Mesothelial cell of epicardium (in vitro differentiated cells): ENCODE measurements at regions not wholly inside any gene's neighbourhood (a gene's known extent, or its start where the extent isn't known, plus 50 kb on each side); places are given as distances from the start of the nearest gene placed in this dataset.

Experiments used
- DNase-seq, 2 experiments: peaks; one replicate each; pipeline ENCODE4 v3.0.0; 2021; ENCODE audit warnings: low spot score in 2 of 2; ENCODE audit not compliant: unreplicated experiment in 2 of 2
- H3K27ac Mint-ChIP-seq: 2 replicates; pipeline ENCODE4 v1.8.0; 2021; ENCODE audit warnings: mixed read lengths
- H3K27me3 Mint-ChIP-seq: 2 replicates; pipeline ENCODE4 v1.8.0; 2021; ENCODE audit warnings: low read depth, mixed read lengths
- H3K36me3 Mint-ChIP-seq: 2 replicates; pipeline ENCODE4 v1.8.0; 2021; ENCODE audit warnings: mixed read lengths
- H3K4me1 Mint-ChIP-seq: 2 replicates; pipeline ENCODE4 v1.8.0; 2021; ENCODE audit warnings: mixed read lengths
- H3K4me3 Mint-ChIP-seq: 2 replicates; pipeline ENCODE4 v1.8.0; 2021; ENCODE audit warnings: mild to moderate bottlenecking, moderate library complexity, mixed read lengths
- H3K9me3 Mint-ChIP-seq: 2 replicates; pipeline ENCODE4 v1.8.0; 2021; ENCODE audit warnings: mixed read lengths
- TF ChIP-seq, protein P1 (sequence below): fragments of 200-600 bp; sonication (generic); IDR thresholded peaks from one replicate; pipeline ENCODE4 v1.5.0; 2021; ENCODE audit warnings: antibody characterized with exemption; ENCODE audit not compliant: unreplicated experiment

- Mint-ChIP-seq H3K9me3 (peaks cover 46% of the 10 kb centered on the region), H3K36me3 (peaks cover 61% of the 10 kb centered on the region), H3K4me1 (no peaks in the 10 kb centered on the region), H3K27me3 (no peaks in the 10 kb centered on the region), H3K27ac (no peak overlapping the region), H3K4me3 (no peak overlapping the region)
- no peak for DNase-seq
- TF ChIP-seq, protein P1, sequence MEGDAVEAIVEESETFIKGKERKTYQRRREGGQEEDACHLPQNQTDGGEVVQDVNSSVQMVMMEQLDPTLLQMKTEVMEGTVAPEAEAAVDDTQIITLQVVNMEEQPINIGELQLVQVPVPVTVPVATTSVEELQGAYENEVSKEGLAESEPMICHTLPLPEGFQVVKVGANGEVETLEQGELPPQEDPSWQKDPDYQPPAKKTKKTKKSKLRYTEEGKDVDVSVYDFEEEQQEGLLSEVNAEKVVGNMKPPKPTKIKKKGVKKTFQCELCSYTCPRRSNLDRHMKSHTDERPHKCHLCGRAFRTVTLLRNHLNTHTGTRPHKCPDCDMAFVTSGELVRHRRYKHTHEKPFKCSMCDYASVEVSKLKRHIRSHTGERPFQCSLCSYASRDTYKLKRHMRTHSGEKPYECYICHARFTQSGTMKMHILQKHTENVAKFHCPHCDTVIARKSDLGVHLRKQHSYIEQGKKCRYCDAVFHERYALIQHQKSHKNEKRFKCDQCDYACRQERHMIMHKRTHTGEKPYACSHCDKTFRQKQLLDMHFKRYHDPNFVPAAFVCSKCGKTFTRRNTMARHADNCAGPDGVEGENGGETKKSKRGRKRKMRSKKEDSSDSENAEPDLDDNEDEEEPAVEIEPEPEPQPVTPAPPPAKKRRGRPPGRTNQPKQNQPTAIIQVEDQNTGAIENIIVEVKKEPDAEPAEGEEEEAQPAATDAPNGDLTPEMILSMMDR = no peak
Measured at GRCh38 chr3:168273036-168273435, 177.3 kb upstream of the GOLIM4 start.

DNA sequence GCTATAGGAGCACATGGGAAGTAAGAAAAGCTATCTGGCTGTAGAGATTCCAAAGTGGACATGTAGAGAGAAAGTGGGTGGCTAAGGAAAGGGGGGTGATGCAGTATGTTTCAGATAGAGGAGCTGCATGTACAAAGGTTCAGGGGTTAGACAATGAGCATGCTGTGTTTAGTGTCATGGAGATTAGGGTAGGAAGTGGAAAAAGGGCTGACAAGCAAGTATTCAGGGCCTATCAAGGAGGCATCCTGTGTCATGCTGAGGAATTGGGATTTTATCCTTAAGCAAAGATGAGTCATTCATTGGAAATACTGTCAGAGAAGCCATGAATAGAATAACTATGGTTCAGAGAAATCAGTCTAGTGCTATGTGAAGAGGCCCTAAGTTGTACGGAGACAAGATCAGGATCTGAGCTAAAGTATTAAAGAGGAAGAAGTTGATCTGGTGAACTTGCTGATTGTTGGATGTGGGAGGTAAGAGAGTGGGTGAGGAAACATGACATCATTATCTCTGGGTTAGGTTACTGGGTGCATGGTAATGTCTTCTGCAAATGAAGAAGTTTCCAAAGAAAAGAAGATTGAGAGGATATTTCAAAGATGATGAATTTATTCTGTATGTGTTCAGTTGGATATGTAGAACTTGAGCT is 176.7 kb upstream of the GOLIM4 start:
- peaks cover 46% of the 10 kb centered on the region for H3K9me3 Mint-ChIP-seq
- TF ChIP-seq, protein P1 = no peak
- H3K27ac Mint-ChIP-seq = no peak overlapping the region
- DNase-seq = no peak
- peaks cover 57% of the 10 kb centered on the region for H3K36me3 Mint-ChIP-seq
- no peaks in the 10 kb centered on the region for H3K27me3 Mint-ChIP-seq
- no peak overlapping the region for H3K4me3 Mint-ChIP-seq
- H3K4me1 Mint-ChIP-seq = no peaks in the 10 kb centered on the region

DNA sequence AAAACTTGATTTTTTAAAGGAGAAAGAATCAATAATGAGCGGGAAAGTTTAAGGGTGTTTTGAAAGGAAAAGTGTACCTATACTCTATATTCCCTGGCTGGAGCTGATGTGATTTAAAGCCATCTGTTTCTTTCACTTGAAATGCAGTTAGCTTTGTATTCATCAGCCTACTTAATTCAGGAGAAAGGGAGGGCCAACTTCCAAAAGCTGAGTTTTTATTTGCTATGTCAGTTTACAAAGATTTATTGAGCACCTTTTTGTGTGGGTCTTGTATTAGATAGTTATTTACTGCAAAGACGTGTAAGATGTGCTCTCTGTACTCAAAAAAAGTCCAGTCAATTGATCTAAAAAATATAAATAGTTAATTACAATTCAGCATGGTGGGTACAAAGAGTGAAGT is 176.2 kb upstream of the GOLIM4 start:
- Mint-ChIP-seq H3K27me3 (no peaks in the 10 kb centered on the region), H3K27ac (no peak overlapping the region), H3K4me1 (no peaks in the 10 kb centered on the region), H3K9me3 (peaks cover 44% of the 10 kb centered on the region), H3K4me3 (no peak overlapping the region), H3K36me3 (peaks cover 57% of the 10 kb centered on the region)
- no peak for DNase-seq
- TF ChIP-seq, protein P1 = no peak

DNA sequence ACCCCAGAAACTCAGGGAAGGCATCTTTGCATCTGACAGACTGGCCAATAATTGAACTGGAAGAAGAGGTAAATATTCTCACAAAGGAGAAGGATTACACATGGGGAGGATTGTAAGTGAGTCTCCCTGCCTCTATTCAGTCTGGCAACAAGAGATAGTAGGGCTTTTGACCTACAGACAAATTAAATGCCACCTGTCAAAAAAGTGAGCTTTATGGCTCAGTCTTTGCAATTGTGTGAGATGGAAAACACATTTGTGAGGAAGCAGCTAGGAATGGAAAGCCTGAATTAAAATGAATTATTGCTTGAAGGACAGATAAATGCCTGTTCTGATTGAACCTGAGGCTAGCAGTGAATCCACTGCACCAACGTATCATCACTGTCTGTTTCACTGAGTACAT is 173.3 kb upstream of the GOLIM4 start:
- no peak for DNase-seq
- Mint-ChIP-seq H3K27me3 (no peaks in the 10 kb centered on the region), H3K4me3 (no peak overlapping the region), H3K36me3 (peaks cover 39% of the 10 kb centered on the region), H3K9me3 (peaks cover 27% of the 10 kb centered on the region), H3K27ac (no peak overlapping the region), H3K4me1 (no peaks in the 10 kb centered on the region)
- TF ChIP-seq, protein P1 = no peak

DNA sequence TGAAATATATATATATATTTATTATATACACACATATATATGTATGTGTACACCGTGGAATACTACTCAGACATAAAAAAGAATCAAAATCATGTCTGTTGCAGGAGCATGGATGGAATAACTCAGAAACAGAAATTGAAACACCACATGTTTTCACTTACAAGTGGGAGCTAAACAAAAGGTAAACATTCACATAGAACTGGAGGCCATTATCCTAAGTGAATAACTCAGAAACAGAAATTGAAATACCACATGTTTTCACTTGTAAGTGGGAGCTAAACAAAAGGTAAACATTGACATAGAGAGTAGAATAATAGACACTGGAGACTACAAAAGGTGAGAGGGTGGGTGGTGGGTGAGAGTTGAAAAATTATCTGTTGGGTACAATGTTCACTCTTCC is 171.5 kb upstream of the GOLIM4 start:
- Mint-ChIP-seq H3K36me3 (peaks cover 23% of the 10 kb centered on the region), H3K27me3 (no peaks in the 10 kb centered on the region), H3K27ac (no peak overlapping the region), H3K4me3 (no peak overlapping the region), H3K4me1 (peaks cover 12% of the 10 kb centered on the region), H3K9me3 (peaks cover 10% of the 10 kb centered on the region)
- TF ChIP-seq, protein P1 = no peak
- DNase-seq = no peak

DNA sequence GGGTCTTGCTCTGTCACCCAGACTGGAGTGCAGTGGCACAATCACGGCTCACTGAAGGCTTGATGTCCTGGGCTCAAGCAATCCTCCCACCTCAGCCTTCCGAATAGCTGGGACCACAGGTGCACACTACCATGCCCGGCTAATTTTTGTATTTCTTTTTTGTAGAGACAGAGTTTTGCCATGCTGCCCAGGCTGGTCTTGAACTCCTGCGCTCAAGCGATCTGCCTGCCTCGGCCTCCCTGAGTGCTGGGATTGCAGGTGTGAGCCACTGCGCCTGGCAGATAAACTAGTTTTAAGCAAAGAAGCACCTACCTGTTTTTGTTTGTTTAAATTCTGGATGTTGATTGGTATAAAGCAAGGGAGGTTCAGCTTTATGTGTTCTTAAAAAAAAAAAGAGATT is 170.6 kb upstream of the GOLIM4 start:
- H3K27me3 Mint-ChIP-seq = no peaks in the 10 kb centered on the region
- peaks cover 21% of the 10 kb centered on the region for H3K4me1 Mint-ChIP-seq
- DNase-seq = no peak
- no peak overlapping the region for H3K27ac Mint-ChIP-seq
- TF ChIP-seq, protein P1 = no peak
- H3K4me3 Mint-ChIP-seq = no peak overlapping the region
- H3K36me3 Mint-ChIP-seq = peaks cover 19% of the 10 kb centered on the region
- peaks cover 9% of the 10 kb centered on the region for H3K9me3 Mint-ChIP-seq
